Pancreas (tissue), 10 donors: ENCODE measurements at regions not wholly inside any gene's neighbourhood (a gene's known extent, or its start where the extent isn't known, plus 50 kb on each side); places are given as distances from the start of the nearest gene placed in this dataset.

Experiments used
- ATAC-seq, 4 donors: fragments of 200-7000 bp; cut with Tn5 transposase; one replicate each; pipeline versions ENCODE4 v1.8.0 to v1.9.1; 2020; ENCODE audit warnings: mild to moderate bottlenecking in 4 of 4, moderate library complexity in 4 of 4
- DNase-seq, 6 donors: peaks; one replicate each; pipeline ENCODE4 v3.0.0-alpha.2; 2020
- FAIRE-seq: peaks from 2 replicates; lab custom pipeline; 2012; peaks lifted over from hg19 to GRCh38; lab: Jason Lieb, UNC
- H3K27ac ChIP-seq, 4 donors: fragments of 200-600 bp; sonication (generic); 1 replicate in 3 of 4; 2 replicates in 1 of 4; pipeline versions ENCODE4 v1.5.0 to v1.8.0; 2020
- H3K27me3 ChIP-seq, 4 donors: fragments of 200-600 bp; one replicate each; pipeline ENCODE4 v1.8.0; 2021
- H3K36me3 ChIP-seq, 3 donors: fragments of 200-600 bp; sonication (generic) in 1 of 3; one replicate each; pipeline versions ENCODE4 v1.5.0 to v1.8.0; 2020 to 2021
- H3K4me1 ChIP-seq, 3 donors: fragments of 200-600 bp; one replicate each; pipeline ENCODE4 v1.8.0; 2021
- H3K4me3 ChIP-seq, 4 donors: fragments of 200-600 bp; sonication (generic) in 2 of 4; one replicate each; pipeline versions ENCODE4 v1.5.0 to v1.8.0; 2020 to 2021
- H3K9me3 ChIP-seq, 4 donors: fragments of 200-600 bp; one replicate each; pipeline ENCODE4 v1.8.0; 2021
- CTCF ChIP-seq, 4 donors: fragments of 200-600 bp; sonication (generic) in 3 of 4; IDR thresholded peaks; one replicate each; pipeline versions ENCODE4 v1.5.0 to v1.8.0; 2021; ENCODE audit warnings: antibody characterized with exemption in 4 of 4
- WGBS, 2 donors: extraction: QIAGEN DNeasy Blood & Tissue Kit; methylation state at CpG; one replicate each; pipeline ENCODE4 v1.1.7; 2013; 5-methylcytosine and 5-hydroxymethylcytosine counted together
- intact Hi-C, 3 donors: fragments of 100-400 bp; cut with DNase I; formaldehyde crosslinking; loops; one replicate each; pipeline versions ENCODE4 v1.11.1 to v1.14.2; 2022
- donor health status: healthy with polysubstance abuse.
- donor health status: DM: no; HTN: no; CAD: no; lungs with moderate emphysema.
- donor health status: DM: no; HTN: no; CAD: no.
- donor health status: control.
- donor health status: control.
- donor health status: Bipolar disorder and iron deficiency.
- donor health status: DM: yes; HTN: yes; CAD: no.
- donor health status: DM: no; HTN: no; CAD: no.
- donor health status: DM: no; HTN: no; CAD: no.
- donor health status: DM: yes; HTN: yes; CAD: no.

- intact Hi-C loops = no loop called here
- no peak for TF ChIP-seq CTCF (IDR thresholded peaks at IDR 0.05)
- ATAC-seq = no peak
- Histone ChIP-seq H3K4me3 (no peak overlapping the region), H3K27me3 (no peaks in the 10 kb centered on the region), H3K36me3 (no peaks in the 10 kb centered on the region), H3K9me3 (no peaks in the 10 kb centered on the region), H3K27ac (no peak overlapping the region), H3K4me1 (no peaks in the 10 kb centered on the region)
- peak in 1 of 6 donors; percentile 71 for DNase-seq
- WGBS, 2 donors = 81 to 85% methylated on average over 20 of the region's 20 CpGs
- FAIRE-seq = no peak
Measured at GRCh38 chr11:39442177-39442576, 2017.3 kb downstream of the LRRC4C start.

GRCh38 chr11:39435641-39436040 lies 2023.8 kb downstream of the LRRC4C start:
- FAIRE-seq (no peak), ATAC-seq (no peak), DNase-seq (no peak)
- Histone ChIP-seq H3K27ac (no peak overlapping the region), H3K4me3 (no peak overlapping the region), H3K36me3 (no peaks in the 10 kb centered on the region), H3K4me1 (peaks cover 0 to 12% (median 0%) of the 10 kb centered on the region in 3 donors), H3K9me3 (no peaks in the 10 kb centered on the region), H3K27me3 (no peaks in the 10 kb centered on the region)
- intact Hi-C loops = no loop called here
- 91 to 93% methylated on average over 3 of the region's 3 CpGs for WGBS, 2 donors
- no peak for TF ChIP-seq CTCF (IDR thresholded peaks at IDR 0.05)

- no peaks in the 10 kb centered on the region for H3K36me3 ChIP-seq
- TF ChIP-seq CTCF (IDR thresholded peaks at IDR 0.05) = no peak
- H3K27ac ChIP-seq = no peak overlapping the region
- no peak for DNase-seq
- no peak for FAIRE-seq
- intact Hi-C loops = no loop called here
- 40% methylated on average over 1 of the region's 1 CpG for WGBS, 2 donors
- no peak overlapping the region for H3K4me3 ChIP-seq
- peaks cover 0 to 12% (median 0%) of the 10 kb centered on the region in 3 donors for H3K4me1 ChIP-seq
- no peaks in the 10 kb centered on the region for H3K9me3 ChIP-seq
- no peaks in the 10 kb centered on the region for H3K27me3 ChIP-seq
- no peak for ATAC-seq
Measured at GRCh38 chr11:39434466-39434865, 2025.0 kb downstream of the LRRC4C start.

- intact Hi-C loops = no loop called here
- 0 to 5% methylated on average over 1 of the region's 1 CpG for WGBS, 2 donors
- Histone ChIP-seq H3K27me3 (no peaks in the 10 kb centered on the region), H3K36me3 (no peaks in the 10 kb centered on the region), H3K4me3 (no peak overlapping the region), H3K4me1 (peaks cover 0 to 12% (median 0%) of the 10 kb centered on the region in 3 donors), H3K9me3 (no peaks in the 10 kb centered on the region), H3K27ac (no peak overlapping the region)
- ATAC-seq (peak; percentile 83 to 99 (median 91)), FAIRE-seq (no peak), DNase-seq (peak in 4 of 6 donors; percentile 19 to 77 (median 64))
- TF ChIP-seq CTCF (IDR thresholded peaks at IDR 0.05) = no peak
Measured at GRCh38 chr11:39432929-39433328, 2026.5 kb downstream of the LRRC4C start.

- ATAC-seq = no peak
- no peak for FAIRE-seq
- H3K9me3 ChIP-seq = no peaks in the 10 kb centered on the region
Measured at GRCh38 chr11:39425226-39425625, 2034.2 kb downstream of the LRRC4C start.

More at GRCh38 chr11:39425226-39425625, 2034.2 kb downstream of the LRRC4C start:
- 84 to 85% methylated on average over 2 of the region's 2 CpGs for WGBS, 2 donors
- TF ChIP-seq CTCF (IDR thresholded peaks at IDR 0.05) = no peak
- Histone ChIP-seq H3K27ac (no peak overlapping the region), H3K4me3 (no peak overlapping the region), H3K27me3 (no peaks in the 10 kb centered on the region), H3K36me3 (no peaks in the 10 kb centered on the region), H3K4me1 (no peaks in the 10 kb centered on the region)
- no peak for DNase-seq
- intact Hi-C loops = no loop called here
